ENCODE measurements at regions not wholly inside any gene's neighbourhood (a gene's known extent, or its start where the extent isn't known, plus 50 kb on each side); places are given as distances from the start of the nearest gene placed in this dataset.

GRCh38 chr2:188668017-188668680 is 306.0 kb upstream of the COL3A1 start:
- no peak for TF ChIP-seq CTCF (conservative IDR thresholded peaks at IDR 0.05 in 1 of 2, IDR thresholded peaks at IDR 0.05 in 1 of 2; ENCODE audit: low read depth in 1 of 2, low read length in 2 of 2)
- TF ChIP-seq EZH2 (IDR thresholded peaks at IDR 0.05; ENCODE audit: low read length, missing control alignments) = no peak
